Neural progenitor cell (in vitro differentiated cells): ENCODE measurements at regions not wholly inside any gene's neighbourhood (a gene's known extent, or its start where the extent isn't known, plus 50 kb on each side); places are given as distances from the start of the nearest gene placed in this dataset.

Experiments used
- DNase-seq: peaks from one replicate; pipeline ENCODE4 v3.0.0-alpha.2; 2016; ENCODE audit warnings: low spot score
- H2AFZ ChIP-seq: fragments of 200-600 bp; sonication (generic); replicated peaks from 2 replicates; pipeline ENCODE4 v1.6.1; 2016; ENCODE audit warnings: antibody characterized with exemption
- H3F3A ChIP-seq: fragments of 200-600 bp; sonication (generic); 2 replicates; pipeline ENCODE4 v1.6.1; 2016; ENCODE audit warnings: antibody characterized with exemption, low read depth
- H3K27ac ChIP-seq: fragments of 200-600 bp; sonication (generic); 2 replicates; pipeline ENCODE4 v1.5.1; 2016; ENCODE audit warnings: mild to moderate bottlenecking
- H3K27me3 ChIP-seq: fragments of 200-600 bp; sonication (generic); 2 replicates; pipeline ENCODE4 v1.6.1; 2016; ENCODE audit warnings: mild to moderate bottlenecking, moderate library complexity
- H3K36me3 ChIP-seq: fragments of 200-600 bp; sonication (generic); 2 replicates; pipeline ENCODE4 v1.5.1; 2016
- H3K4me1 ChIP-seq: fragments of 200-600 bp; sonication (generic); 2 replicates; pipeline ENCODE4 v1.6.1; 2016; ENCODE audit warnings: mixed run types
- H3K4me2 ChIP-seq: fragments of 200-600 bp; sonication (generic); 2 replicates; pipeline ENCODE4 v1.6.1; 2016
- H3K4me3 ChIP-seq: fragments of 200-600 bp; sonication (generic); 2 replicates; pipeline ENCODE4 v1.5.1; 2016
- H3K79me2 ChIP-seq: fragments of 200-600 bp; sonication (generic); 2 replicates; pipeline ENCODE4 v1.6.1; 2016; ENCODE audit warnings: low read depth
- H3K9ac ChIP-seq: fragments of 200-600 bp; sonication (generic); 2 replicates; pipeline ENCODE4 v1.6.1; 2016
- H3K9me3 ChIP-seq: fragments of 200-600 bp; sonication (generic); 2 replicates; pipeline ENCODE4 v1.5.1; 2016; ENCODE audit warnings: low read depth
- H4K20me1 ChIP-seq: fragments of 200-600 bp; sonication (generic); 2 replicates; pipeline ENCODE4 v1.6.1; 2016; ENCODE audit warnings: low read depth
- H3K27ac Mint-ChIP-seq: 3 replicates; pipeline ENCODE4 v1.8.0; 2021; ENCODE audit warnings: mixed read lengths
- H3K27me3 Mint-ChIP-seq: 2 replicates; pipeline ENCODE4 v1.8.0; 2022; ENCODE audit warnings: low read depth, mild to moderate bottlenecking, inconsistent platforms, moderate library complexity, mixed read lengths; ENCODE audit not compliant: insufficient read depth
- H3K36me3 Mint-ChIP-seq: 3 replicates; pipeline ENCODE4 v1.8.0; 2021; ENCODE audit warnings: mixed read lengths
- H3K4me1 Mint-ChIP-seq: 3 replicates; pipeline ENCODE4 v1.8.0; 2021; ENCODE audit warnings: mixed read lengths
- H3K4me3 Mint-ChIP-seq: 3 replicates; pipeline ENCODE4 v1.8.0; 2021; ENCODE audit warnings: mild to moderate bottlenecking, moderate library complexity, mixed read lengths
- H3K9me3 Mint-ChIP-seq: 3 replicates; pipeline ENCODE4 v1.8.0; 2020; ENCODE audit warnings: mixed read lengths
- CTCF ChIP-seq: fragments of 200-600 bp; sonication (generic); IDR thresholded peaks from 2 replicates; pipeline ENCODE4 v1.5.1; 2017; ENCODE audit warnings: antibody characterized with exemption, mild to moderate bottlenecking
- EZH2 ChIP-seq: fragments of 200-600 bp; sonication (generic); IDR thresholded peaks from 2 replicates; pipeline ENCODE4 v1.6.1; 2017; ENCODE audit warnings: antibody characterized with exemption, mild to moderate bottlenecking, moderate library complexity
- EZH2phosphoT487 ChIP-seq: fragments of 200-600 bp; sonication (generic); IDR thresholded peaks from 2 replicates; pipeline ENCODE4 v1.6.1; 2017; ENCODE audit warnings: antibody characterized with exemption

GRCh38 chr9:73020877-73021276 is 68.0 kb upstream of the ALDH1A1 start:
- H3K36me3 ChIP-seq = no peaks in the 10 kb centered on the region
- H3K4me1 ChIP-seq = no peaks in the 10 kb centered on the region
- H3K4me3 ChIP-seq = no peak overlapping the region
- Mint-ChIP-seq H3K36me3 (no peaks in the 10 kb centered on the region), H3K4me1 (no peaks in the 10 kb centered on the region), H3K9me3 (peaks cover 17% of the 10 kb centered on the region), H3K4me3 (no peak overlapping the region), H3K27ac (no peak overlapping the region), H3K27me3 (no peaks in the 10 kb centered on the region)
- H3K27ac ChIP-seq = no peak overlapping the region
- no peaks in the 10 kb centered on the region for H3K27me3 ChIP-seq
- no peak overlapping the region for H3K4me2 ChIP-seq
- TF ChIP-seq CTCF (no peak), EZH2phosphoT487 (no peak), EZH2 (no peak)
- no peaks in the 10 kb centered on the region for H3K79me2 ChIP-seq
- H2AFZ ChIP-seq = no peak overlapping the region
- no peaks in the 10 kb centered on the region for H4K20me1 ChIP-seq
- H3K9me3 ChIP-seq = peaks cover 6% of the 10 kb centered on the region
- no peak for DNase-seq
- no peaks in the 10 kb centered on the region for H3F3A ChIP-seq
- no peak overlapping the region for H3K9ac ChIP-seq

GRCh38 chr9:73014011-73014410 is 61.2 kb upstream of the ALDH1A1 start:
- no peaks in the 10 kb centered on the region for H3K27me3 ChIP-seq
- no peak overlapping the region for H3K4me3 ChIP-seq
- no peak overlapping the region for H3K27ac ChIP-seq
- H3K4me1 Mint-ChIP-seq = peaks cover 3% of the 10 kb centered on the region
- H3K9ac ChIP-seq = no peak overlapping the region
- H3K79me2 ChIP-seq = no peaks in the 10 kb centered on the region
- H3K4me2 ChIP-seq = no peak overlapping the region
- H3K27ac Mint-ChIP-seq = no peak overlapping the region
- H3K36me3 Mint-ChIP-seq = no peaks in the 10 kb centered on the region
- H3K36me3 ChIP-seq = no peaks in the 10 kb centered on the region
- H4K20me1 ChIP-seq = no peaks in the 10 kb centered on the region
- DNase-seq = no peak
- H3K27me3 Mint-ChIP-seq = peaks cover 3% of the 10 kb centered on the region
- TF ChIP-seq CTCF (no peak), EZH2phosphoT487 (no peak), EZH2 (no peak)
- no peak overlapping the region for H2AFZ ChIP-seq
- peaks cover 15% of the 10 kb centered on the region for H3K9me3 Mint-ChIP-seq
- H3K4me3 Mint-ChIP-seq = no peak overlapping the region
- H3F3A ChIP-seq = no peaks in the 10 kb centered on the region
- H3K4me1 ChIP-seq = no peaks in the 10 kb centered on the region
- H3K9me3 ChIP-seq = peaks cover 6% of the 10 kb centered on the region

GRCh38 chr9:73011956-73012355 is 59.1 kb upstream of the ALDH1A1 start:
- H3K9me3 Mint-ChIP-seq = peaks cover 4% of the 10 kb centered on the region
- peaks cover 3% of the 10 kb centered on the region for H3K27me3 Mint-ChIP-seq
- H3K36me3 Mint-ChIP-seq = no peaks in the 10 kb centered on the region
- H3K27me3 ChIP-seq = no peaks in the 10 kb centered on the region
- no peak overlapping the region for H3K4me3 Mint-ChIP-seq
- H3K4me1 ChIP-seq = no peaks in the 10 kb centered on the region
- no peaks in the 10 kb centered on the region for H3K36me3 ChIP-seq
- no peak overlapping the region for H3K4me3 ChIP-seq
- no peak overlapping the region for H2AFZ ChIP-seq
- H3K9ac ChIP-seq = no peak overlapping the region
- no peaks in the 10 kb centered on the region for H4K20me1 ChIP-seq
- DNase-seq = no peak
- no peak overlapping the region for H3K27ac ChIP-seq
- no peak overlapping the region for H3K4me2 ChIP-seq
- no peak overlapping the region for H3K27ac Mint-ChIP-seq
- no peaks in the 10 kb centered on the region for H3F3A ChIP-seq
- H3K4me1 Mint-ChIP-seq = peaks cover 3% of the 10 kb centered on the region
- H3K79me2 ChIP-seq = no peaks in the 10 kb centered on the region
- H3K9me3 ChIP-seq = no peaks in the 10 kb centered on the region
- no peak for TF ChIP-seq EZH2phosphoT487
- TF ChIP-seq CTCF = no peak
- no peak for TF ChIP-seq EZH2
